CD4-positive, alpha-beta memory T cell (primary cell): ENCODE measurements at regions not wholly inside any gene's neighbourhood (a gene's known extent, or its start where the extent isn't known, plus 50 kb on each side); places are given as distances from the start of the nearest gene placed in this dataset.

Experiments used
- CTCF ChIA-PET: fragments of 350-600 bp; sonication (Branson Sonifier 250); formaldehyde crosslinking; loops from one replicate; lab custom pipeline; 2021; ENCODE audit warnings: inconsistent platforms; ENCODE audit not compliant: partially characterized antibody; lab: Charles Lee
- POLR2A ChIA-PET: fragments of 350-600 bp; sonication (Branson Sonifier 250); formaldehyde crosslinking; loops from one replicate; lab custom pipeline; 2021; ENCODE audit not compliant: partially characterized antibody; lab: Charles Lee
- DNase-seq, 5 donors: peaks; one replicate each; pipeline versions ENCODE4 v3.0.0 to v3.0.0-alpha.2; 2020 to 2022; ENCODE audit warnings: mixed read lengths in 1 of 5
- H3K27ac ChIP-seq: one replicate; pipeline ENCODE4 v1.7.0; 2013; ENCODE audit warnings: low read depth, low read length
- H3K27me3 ChIP-seq: 2 replicates; pipeline ENCODE4 v1.7.0; 2013; ENCODE audit warnings: mild to moderate bottlenecking, low read length, moderate library complexity; ENCODE audit not compliant: insufficient read depth
- H3K36me3 ChIP-seq: 2 replicates; pipeline ENCODE4 v1.7.0; 2013; ENCODE audit warnings: mild to moderate bottlenecking, low read length, moderate library complexity; ENCODE audit not compliant: insufficient read depth
- H3K4me1 ChIP-seq: 2 replicates; pipeline ENCODE4 v1.7.0; 2013; ENCODE audit warnings: mild to moderate bottlenecking, low read length, moderate library complexity; ENCODE audit not compliant: insufficient read depth
- H3K4me3 ChIP-seq, 2 donors: one replicate each; pipeline ENCODE4 v1.7.0; 2013; ENCODE audit warnings: low read length in 2 of 2, mild to moderate bottlenecking in 1 of 2
- H3K9me3 ChIP-seq, 2 donors: one replicate each; pipeline ENCODE4 v1.7.0; 2013; ENCODE audit warnings: low read length in 2 of 2, control low read depth in 1 of 2; ENCODE audit not compliant: control insufficient read depth in 1 of 2
- H3K27ac Mint-ChIP-seq, 7 donors: one replicate each; pipeline ENCODE4 v1.8.0; 2020 to 2021; ENCODE audit warnings: mixed read lengths in 7 of 7, mild to moderate bottlenecking in 6 of 7, inconsistent platforms in 3 of 7, moderate library complexity in 3 of 7
- H3K27me3 Mint-ChIP-seq, 2 donors: one replicate each; pipeline ENCODE4 v1.8.0; 2020 to 2021; ENCODE audit warnings: mixed read lengths in 2 of 2
- H3K36me3 Mint-ChIP-seq, 2 donors: one replicate each; pipeline ENCODE4 v1.8.0; 2020 to 2021; ENCODE audit warnings: mixed read lengths in 2 of 2, inconsistent platforms in 1 of 2, mild to moderate bottlenecking in 1 of 2
- H3K4me1 Mint-ChIP-seq, 4 donors: one replicate each; pipeline ENCODE4 v1.8.0; 2020 to 2021; ENCODE audit warnings: mixed read lengths in 4 of 4, mild to moderate bottlenecking in 1 of 4
- H3K4me3 Mint-ChIP-seq, 8 donors: one replicate each; pipeline ENCODE4 v1.8.0; 2020 to 2021; ENCODE audit warnings: mixed read lengths in 8 of 8, mild to moderate bottlenecking in 7 of 8, moderate library complexity in 6 of 8, inconsistent platforms in 3 of 8
- H3K9me3 Mint-ChIP-seq, 8 donors: one replicate each; pipeline ENCODE4 v1.8.0; 2020 to 2021; ENCODE audit warnings: mixed read lengths in 8 of 8, mild to moderate bottlenecking in 5 of 8, inconsistent platforms in 3 of 8, moderate library complexity in 1 of 8
- intact Hi-C: fragments of 100-400 bp; cut with micrococcal nuclease; formaldehyde crosslinking; loops from one replicate; pipeline ENCODE4 v1.15.1; 2023

GRCh38 chr5:2897276-2897961 is 145.9 kb upstream of the IRX2 start:
- H3K4me3 Mint-ChIP-seq, result no peak overlapping the region
- H3K9me3 Mint-ChIP-seq, result peaks cover 0 to 17% (median 1%) of the 10 kb centered on the region in 8 donors
- no peaks in the 10 kb centered on the region for H3K27me3 ChIP-seq
- no peak overlapping the region for H3K4me3 ChIP-seq
- no peak overlapping the region for H3K27ac ChIP-seq
- ChIA-PET CTCF (no interaction called here), POLR2A (no interaction called here)
- no peak for DNase-seq
- H3K9me3 ChIP-seq, result no peaks in the 10 kb centered on the region
- no peaks in the 10 kb centered on the region for H3K4me1 Mint-ChIP-seq
- H3K36me3 ChIP-seq, result no peaks in the 10 kb centered on the region
- no peak overlapping the region for H3K27ac Mint-ChIP-seq
- no peaks in the 10 kb centered on the region for H3K36me3 Mint-ChIP-seq
- intact Hi-C loops, result no loop called here
- H3K4me1 ChIP-seq, result no peaks in the 10 kb centered on the region
- H3K27me3 Mint-ChIP-seq, result peaks cover 0 to 2% of the 10 kb centered on the region in 2 donors

- ChIA-PET CTCF (no interaction called here), POLR2A (no interaction called here)
- H3K9me3 ChIP-seq, result no peaks in the 10 kb centered on the region
- Mint-ChIP-seq H3K36me3 (no peaks in the 10 kb centered on the region), H3K9me3 (peaks cover 0 to 22% (median 2%) of the 10 kb centered on the region in 8 donors), H3K4me3 (no peak overlapping the region), H3K27ac (no peak overlapping the region), H3K27me3 (no peaks in the 10 kb centered on the region), H3K4me1 (no peaks in the 10 kb centered on the region)
- no peak overlapping the region for H3K4me3 ChIP-seq
- no peak overlapping the region for H3K27ac ChIP-seq
- no peaks in the 10 kb centered on the region for H3K36me3 ChIP-seq
- no peaks in the 10 kb centered on the region for H3K27me3 ChIP-seq
- no peaks in the 10 kb centered on the region for H3K4me1 ChIP-seq
- no peak for DNase-seq
- intact Hi-C loops, result no loop called here
Measured at GRCh38 chr5:2896371-2897275, 145.1 kb upstream of the IRX2 start.

GRCh38 chr5:2895876-2896275 is 144.4 kb upstream of the IRX2 start:
- DNase-seq, result no peak

DNA sequence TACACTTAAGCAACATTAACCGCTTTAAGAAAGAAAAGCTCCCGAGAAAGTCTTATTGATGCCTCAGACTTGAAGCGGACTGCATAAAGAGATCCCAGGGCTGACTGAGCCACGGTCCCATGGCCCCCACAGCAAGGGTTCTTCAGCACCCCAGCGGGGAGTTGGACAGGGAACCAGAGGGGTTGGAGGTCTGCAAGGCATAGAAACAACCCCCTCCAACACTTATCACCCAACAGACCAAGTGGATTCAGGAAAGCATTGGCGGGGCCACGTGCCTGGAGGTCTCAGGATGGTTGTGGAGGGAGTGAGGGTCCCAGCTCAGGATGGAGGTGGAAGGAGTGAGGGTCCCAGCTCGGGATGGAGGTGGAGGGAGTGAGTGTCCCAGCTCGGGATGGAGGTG is 143.7 kb upstream of the IRX2 start:
- no peaks in the 10 kb centered on the region for H3K4me1 ChIP-seq
- Mint-ChIP-seq H3K4me1 (no peaks in the 10 kb centered on the region), H3K27me3 (no peaks in the 10 kb centered on the region), H3K4me3 (no peak overlapping the region), H3K27ac (no peak overlapping the region), H3K9me3 (peaks cover 0 to 21% (median 4%) of the 10 kb centered on the region in 8 donors), H3K36me3 (no peaks in the 10 kb centered on the region)
- no peaks in the 10 kb centered on the region for H3K36me3 ChIP-seq
- ChIA-PET CTCF (no interaction called here), POLR2A (no interaction called here)
- H3K4me3 ChIP-seq, result no peak overlapping the region
- no peak for DNase-seq
- H3K9me3 ChIP-seq, result no peaks in the 10 kb centered on the region
- intact Hi-C loops, result no loop called here
- no peak overlapping the region for H3K27ac ChIP-seq
- no peaks in the 10 kb centered on the region for H3K27me3 ChIP-seq

More at GRCh38 chr5:2895876-2896275, 144.4 kb upstream of the IRX2 start:
- no peaks in the 10 kb centered on the region for H3K4me1 ChIP-seq
- no peaks in the 10 kb centered on the region for H3K27me3 ChIP-seq
- no peaks in the 10 kb centered on the region for H3K36me3 ChIP-seq
- CTCF ChIA-PET, result no interaction called here
- no peaks in the 10 kb centered on the region for H3K9me3 ChIP-seq
- no peaks in the 10 kb centered on the region for H3K36me3 Mint-ChIP-seq
- peaks cover 0 to 22% (median 2%) of the 10 kb centered on the region in 8 donors for H3K9me3 Mint-ChIP-seq
- POLR2A ChIA-PET, result no interaction called here
- no peak overlapping the region for H3K4me3 Mint-ChIP-seq
- H3K27ac Mint-ChIP-seq, result no peak overlapping the region
- intact Hi-C loops, result no loop called here
- no peaks in the 10 kb centered on the region for H3K4me1 Mint-ChIP-seq
- no peaks in the 10 kb centered on the region for H3K27me3 Mint-ChIP-seq
- no peak overlapping the region for H3K27ac ChIP-seq
- H3K4me3 ChIP-seq, result no peak overlapping the region

- ChIA-PET CTCF (no interaction called here), POLR2A (no interaction called here)
- Histone ChIP-seq H3K36me3 (no peaks in the 10 kb centered on the region), H3K27ac (no peak overlapping the region), H3K4me3 (no peak overlapping the region), H3K4me1 (no peaks in the 10 kb centered on the region), H3K27me3 (no peaks in the 10 kb centered on the region), H3K9me3 (no peaks in the 10 kb centered on the region)
- Mint-ChIP-seq H3K4me1 (no peaks in the 10 kb centered on the region), H3K9me3 (peaks cover 0 to 21% (median 4%) of the 10 kb centered on the region in 8 donors), H3K27ac (no peak overlapping the region), H3K27me3 (no peaks in the 10 kb centered on the region), H3K4me3 (no peak overlapping the region), H3K36me3 (no peaks in the 10 kb centered on the region)
- no peak for DNase-seq
- intact Hi-C loops, result no loop called here
Measured at GRCh38 chr5:2894736-2895135, 143.3 kb upstream of the IRX2 start.

DNA sequence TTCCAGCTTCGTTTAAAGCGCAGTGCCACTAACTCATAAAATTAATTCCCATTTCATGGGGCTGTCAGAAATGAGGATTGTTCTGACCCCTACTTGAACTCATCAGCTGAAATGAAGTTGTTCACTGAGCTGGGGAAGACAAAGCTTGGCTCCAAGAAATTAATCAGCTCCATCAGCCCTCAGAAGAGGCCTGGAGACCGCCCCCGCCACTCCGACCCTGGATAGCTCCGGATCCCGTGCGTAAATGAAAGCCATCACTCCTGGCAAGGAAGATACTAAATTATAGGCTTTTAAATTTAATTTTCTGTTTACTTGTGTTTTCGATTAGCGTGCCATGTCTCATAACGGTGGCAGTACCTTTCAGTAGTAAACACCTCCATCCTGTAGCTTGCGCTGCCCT is 142.8 kb upstream of the IRX2 start:
- no peaks in the 10 kb centered on the region for H3K27me3 Mint-ChIP-seq

DNA sequence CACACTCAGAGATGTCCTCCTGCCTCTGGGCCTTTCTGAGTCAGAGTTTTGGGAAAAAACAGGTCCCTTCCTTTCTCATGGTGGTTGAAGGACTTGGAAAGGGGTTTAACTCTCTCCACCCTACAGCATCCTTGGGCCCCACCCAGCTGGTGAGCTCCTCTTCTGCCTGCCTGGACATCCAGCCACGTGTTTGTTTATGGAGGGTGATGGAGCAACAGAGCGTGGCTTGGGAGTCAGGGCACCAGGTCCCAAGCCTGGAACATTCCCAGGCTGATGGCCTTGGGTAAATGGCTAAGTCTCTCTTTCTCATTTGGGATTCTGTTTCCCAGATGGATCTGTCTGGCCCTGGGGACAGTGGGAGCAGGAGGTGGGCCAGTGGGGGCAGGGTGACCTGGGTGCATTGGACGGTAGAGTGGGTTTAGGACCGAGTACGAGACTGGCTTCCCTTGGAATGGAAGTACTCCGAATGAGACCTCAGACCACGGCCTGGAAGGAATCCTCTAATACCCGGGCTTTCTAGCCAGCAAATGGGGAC is 141.1 kb upstream of the IRX2 start:
- Histone ChIP-seq H3K27ac (no peak overlapping the region), H3K9me3 (no peaks in the 10 kb centered on the region), H3K36me3 (no peaks in the 10 kb centered on the region), H3K4me1 (no peaks in the 10 kb centered on the region), H3K4me3 (no peak overlapping the region), H3K27me3 (no peaks in the 10 kb centered on the region)
- POLR2A ChIA-PET, result no interaction called here
- no peak for DNase-seq
- Mint-ChIP-seq H3K4me1 (no peaks in the 10 kb centered on the region), H3K4me3 (no peak overlapping the region), H3K9me3 (peaks cover 0 to 21% (median 3%) of the 10 kb centered on the region in 8 donors), H3K36me3 (no peaks in the 10 kb centered on the region), H3K27me3 (no peaks in the 10 kb centered on the region), H3K27ac (no peak overlapping the region)
- CTCF ChIA-PET, result no interaction called here
- intact Hi-C loops, result no loop called here

More for the DNA sequence above, 142.8 kb upstream of the IRX2 start:
- Histone ChIP-seq H3K4me3 (no peak overlapping the region), H3K36me3 (no peaks in the 10 kb centered on the region), H3K4me1 (no peaks in the 10 kb centered on the region), H3K27me3 (no peaks in the 10 kb centered on the region), H3K9me3 (no peaks in the 10 kb centered on the region), H3K27ac (no peak overlapping the region)
- intact Hi-C loops, result no loop called here
- Mint-ChIP-seq H3K4me1 (no peaks in the 10 kb centered on the region), H3K4me3 (no peak overlapping the region), H3K9me3 (peaks cover 0 to 21% (median 4%) of the 10 kb centered on the region in 8 donors), H3K27ac (no peak overlapping the region), H3K36me3 (no peaks in the 10 kb centered on the region)
- DNase-seq, result no peak
- POLR2A ChIA-PET, result no interaction called here
- CTCF ChIA-PET, result no interaction called here
